ENCODE measurements at regions not wholly inside any gene's neighbourhood (a gene's known extent, or its start where the extent isn't known, plus 50 kb on each side); places are given as distances from the start of the nearest gene placed in this dataset.

DNA sequence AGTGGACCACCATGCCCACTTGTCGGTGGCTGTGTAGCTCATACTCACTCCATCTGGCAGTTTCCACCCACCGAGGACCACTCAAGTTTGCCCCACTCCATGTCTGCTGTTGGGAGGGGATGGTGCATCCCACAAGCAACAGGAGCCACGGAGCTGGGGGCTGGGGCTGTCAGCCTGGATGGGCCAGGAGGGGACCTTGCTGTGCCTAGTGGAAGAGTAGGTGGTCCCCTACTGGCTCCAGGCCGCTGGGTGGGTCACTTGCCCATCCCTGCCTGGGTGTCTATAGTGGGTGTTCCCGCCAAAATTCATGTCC, 57.0 kb downstream of the SMIM38 start:
- Mint-ChIP-seq H3K4me3 (no peak overlapping the region), H3K27ac (no peak overlapping the region), H3K4me1 (ENCODE audit: low read depth) (peaks cover 11% of the 10 kb centered on the region), H3K27me3 (peaks cover 6% of the 10 kb centered on the region), H3K9me3 (no peaks in the 10 kb centered on the region), H3K36me3 (ENCODE audit: low read depth) (no peaks in the 10 kb centered on the region)
- no peaks in the 10 kb centered on the region for H3K27me3 ChIP-seq (ENCODE audit: control insufficient read depth in 1 of 2, insufficient read depth in 2 of 2, low read length in 2 of 2)
- no peak overlapping the region for H3K4me3 ChIP-seq (ENCODE audit: low read length)
- H3K36me3 ChIP-seq (ENCODE audit: insufficient read depth, low read length), result no peaks in the 10 kb centered on the region
- TF ChIP-seq, protein P1, sequence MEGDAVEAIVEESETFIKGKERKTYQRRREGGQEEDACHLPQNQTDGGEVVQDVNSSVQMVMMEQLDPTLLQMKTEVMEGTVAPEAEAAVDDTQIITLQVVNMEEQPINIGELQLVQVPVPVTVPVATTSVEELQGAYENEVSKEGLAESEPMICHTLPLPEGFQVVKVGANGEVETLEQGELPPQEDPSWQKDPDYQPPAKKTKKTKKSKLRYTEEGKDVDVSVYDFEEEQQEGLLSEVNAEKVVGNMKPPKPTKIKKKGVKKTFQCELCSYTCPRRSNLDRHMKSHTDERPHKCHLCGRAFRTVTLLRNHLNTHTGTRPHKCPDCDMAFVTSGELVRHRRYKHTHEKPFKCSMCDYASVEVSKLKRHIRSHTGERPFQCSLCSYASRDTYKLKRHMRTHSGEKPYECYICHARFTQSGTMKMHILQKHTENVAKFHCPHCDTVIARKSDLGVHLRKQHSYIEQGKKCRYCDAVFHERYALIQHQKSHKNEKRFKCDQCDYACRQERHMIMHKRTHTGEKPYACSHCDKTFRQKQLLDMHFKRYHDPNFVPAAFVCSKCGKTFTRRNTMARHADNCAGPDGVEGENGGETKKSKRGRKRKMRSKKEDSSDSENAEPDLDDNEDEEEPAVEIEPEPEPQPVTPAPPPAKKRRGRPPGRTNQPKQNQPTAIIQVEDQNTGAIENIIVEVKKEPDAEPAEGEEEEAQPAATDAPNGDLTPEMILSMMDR (IDR thresholded peaks at IDR 0.05), result no peak
- CTCF ChIA-PET, result no interaction called here
- DNase-seq (peak in 1 of 14 experiments; percentile 20), ATAC-seq (ENCODE audit: poor library complexity) (no peak)
- H3K27ac ChIP-seq (ENCODE audit: low read depth in 1 of 2, low read length in 2 of 2), result no peak overlapping the region
- POLR2A ChIA-PET, result no interaction called here
- peaks cover 0 to 9% of the 10 kb centered on the region in 2 experiments for H3K9me3 ChIP-seq (ENCODE audit: control insufficient read depth in 1 of 2, insufficient read depth in 1 of 2, low read length in 2 of 2)
- H3K4me1 ChIP-seq (ENCODE audit: insufficient read depth, low read length), result peaks cover 4% of the 10 kb centered on the region
- intact Hi-C loops (cut with DNase I, micrococcal nuclease), result loop anchor here (2.0 to 5.0 kb wide), 2 partner anchors 110 to 112 kb away; no protein-coding TSS in a partner anchor

- intact Hi-C loops (cut with DNase I, micrococcal nuclease), result loop anchor here (2.0 to 5.0 kb wide), 2 partner anchors 111 to 113 kb away; no protein-coding TSS in a partner anchor
- Mint-ChIP-seq H3K9me3 (no peaks in the 10 kb centered on the region), H3K36me3 (ENCODE audit: low read depth) (no peaks in the 10 kb centered on the region), H3K4me1 (ENCODE audit: low read depth) (peaks cover 11% of the 10 kb centered on the region), H3K27me3 (peaks cover 6% of the 10 kb centered on the region), H3K27ac (no peak overlapping the region), H3K4me3 (no peak overlapping the region)
- Histone ChIP-seq H3K27me3 (ENCODE audit: control insufficient read depth in 1 of 2, insufficient read depth in 2 of 2, low read length in 2 of 2) (no peaks in the 10 kb centered on the region), H3K4me3 (ENCODE audit: low read length) (no peak overlapping the region), H3K36me3 (ENCODE audit: insufficient read depth, low read length) (no peaks in the 10 kb centered on the region), H3K4me1 (ENCODE audit: insufficient read depth, low read length) (peaks cover 4% of the 10 kb centered on the region), H3K27ac (ENCODE audit: low read depth in 1 of 2, low read length in 2 of 2) (no peak overlapping the region), H3K9me3 (ENCODE audit: control insufficient read depth in 1 of 2, insufficient read depth in 1 of 2, low read length in 2 of 2) (peaks cover 0 to 9% of the 10 kb centered on the region in 2 experiments)
- CTCF ChIA-PET, result no interaction called here
- peak in 1 of 14 experiments; percentile 44 for DNase-seq
- POLR2A ChIA-PET, result no interaction called here
- TF ChIP-seq, protein P1 (IDR thresholded peaks at IDR 0.05), result no peak
- ATAC-seq (ENCODE audit: poor library complexity), result no peak
Observed at GRCh38 chr11:69213316-69213715, 57.6 kb downstream of the SMIM38 start.

DNA sequence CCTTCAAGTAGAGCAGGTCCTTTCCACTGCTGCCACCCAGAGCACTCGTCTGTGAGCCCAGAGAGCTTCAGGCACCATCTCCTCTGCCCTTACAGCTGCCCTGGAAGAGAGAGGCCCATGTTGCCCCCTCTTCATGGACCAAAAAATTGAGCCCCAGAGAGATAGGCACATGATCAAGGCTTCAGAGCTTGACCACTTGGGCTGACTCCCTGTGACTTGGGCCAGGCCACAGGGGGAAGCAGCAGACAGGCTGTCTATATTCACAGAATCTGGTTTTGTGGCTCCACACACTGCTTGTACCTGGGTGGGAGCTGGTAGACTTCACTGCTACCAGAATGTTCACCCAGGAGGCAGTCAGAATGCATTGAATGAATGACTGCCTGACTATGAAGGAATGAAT, 58.2 kb downstream of the SMIM38 start:
- Histone ChIP-seq H3K4me1 (ENCODE audit: insufficient read depth, low read length) (peaks cover 4% of the 10 kb centered on the region), H3K9me3 (ENCODE audit: control insufficient read depth in 1 of 2, insufficient read depth in 1 of 2, low read length in 2 of 2) (peaks cover 0 to 2% of the 10 kb centered on the region in 2 experiments), H3K4me3 (ENCODE audit: low read length) (no peak overlapping the region), H3K27me3 (ENCODE audit: control insufficient read depth in 1 of 2, insufficient read depth in 2 of 2, low read length in 2 of 2) (no peaks in the 10 kb centered on the region), H3K36me3 (ENCODE audit: insufficient read depth, low read length) (no peaks in the 10 kb centered on the region), H3K27ac (ENCODE audit: low read depth in 1 of 2, low read length in 2 of 2) (no peak overlapping the region)
- Mint-ChIP-seq H3K27me3 (peaks cover 6% of the 10 kb centered on the region), H3K4me1 (ENCODE audit: low read depth) (peaks cover 11% of the 10 kb centered on the region), H3K27ac (no peak overlapping the region), H3K9me3 (no peaks in the 10 kb centered on the region), H3K4me3 (no peak overlapping the region), H3K36me3 (ENCODE audit: low read depth) (no peaks in the 10 kb centered on the region)
- ATAC-seq (ENCODE audit: poor library complexity) (no peak), DNase-seq (no peak)
- ChIA-PET POLR2A (no interaction called here), CTCF (no interaction called here)
- TF ChIP-seq, protein P1 (IDR thresholded peaks at IDR 0.05), result no peak
- intact Hi-C loops (cut with DNase I, micrococcal nuclease), result loop anchor here (2.0 to 5.0 kb wide), 2 partner anchors 112 to 113 kb away; no protein-coding TSS in a partner anchor
